H9 (cell line): ENCODE measurements at regions not wholly inside any gene's neighbourhood (a gene's known extent, or its start where the extent isn't known, plus 50 kb on each side); places are given as distances from the start of the nearest gene placed in this dataset.

Source experiments
- DNase-seq: peaks from one replicate; pipeline ENCODE4 v3.0.0-alpha.2; 2017
- H2AFZ ChIP-seq: one replicate; pipeline ENCODE4 v1.6.1; 2013; ENCODE audit warnings: mild to moderate bottlenecking, low read length, control low read depth, moderate library complexity
- H2AK5ac ChIP-seq: 2 replicates; pipeline ENCODE4 v1.6.1; 2013; ENCODE audit warnings: low read length, control low read depth, mixed read lengths; ENCODE audit not compliant: insufficient read length
- H2BK120ac ChIP-seq: one replicate; pipeline ENCODE4 v1.6.1; 2013; ENCODE audit warnings: low read depth, mild to moderate bottlenecking, low read length, control low read depth, inconsistent platforms; ENCODE audit not compliant: poor library complexity, severe bottlenecking
- H2BK12ac ChIP-seq: 2 replicates; pipeline ENCODE4 v1.6.1; 2013; ENCODE audit warnings: low read length, control low read depth, mixed read lengths, low read depth; ENCODE audit not compliant: insufficient read length
- H2BK15ac ChIP-seq: 2 replicates; pipeline ENCODE4 v1.6.1; 2013; ENCODE audit warnings: low read depth, low read length, control low read depth
- H2BK20ac ChIP-seq: one replicate; pipeline ENCODE4 v1.6.1; 2013; ENCODE audit warnings: low read depth, mild to moderate bottlenecking, low read length, control low read depth, inconsistent platforms; ENCODE audit not compliant: poor library complexity, severe bottlenecking
- H2BK5ac ChIP-seq: 2 replicates; pipeline ENCODE4 v1.6.1; 2013; ENCODE audit warnings: low read length, control low read depth, mixed read lengths; ENCODE audit not compliant: insufficient read length
- H3K14ac ChIP-seq: 2 replicates; pipeline ENCODE4 v1.6.1; 2013; ENCODE audit warnings: low read length, control low read depth; ENCODE audit not compliant: insufficient read depth
- H3K18ac ChIP-seq: 2 replicates; pipeline ENCODE4 v1.6.1; 2013; ENCODE audit warnings: low read depth, mild to moderate bottlenecking, mixed read lengths, low read length, control low read depth; ENCODE audit not compliant: insufficient read length
- H3K23ac ChIP-seq: 2 replicates; pipeline ENCODE4 v1.6.1; 2013; ENCODE audit warnings: low read length, control low read depth, mixed read lengths, low read depth; ENCODE audit not compliant: insufficient read length
- H3K23me2 ChIP-seq: 2 replicates; pipeline ENCODE4 v1.6.1; 2013; ENCODE audit warnings: low read depth, mild to moderate bottlenecking, mixed read lengths, low read length, control low read depth; ENCODE audit not compliant: insufficient read length, poor library complexity, severe bottlenecking
- H3K27ac ChIP-seq: 2 replicates; pipeline ENCODE4 v1.5.1; 2013; ENCODE audit warnings: low read length, control low read depth, mixed read lengths, low read depth; ENCODE audit not compliant: insufficient read length
- H3K27me3 ChIP-seq: 2 replicates; pipeline ENCODE4 v1.6.1; 2013; ENCODE audit warnings: low read length, control low read depth, inconsistent platforms; ENCODE audit not compliant: insufficient read depth
- H3K4ac ChIP-seq: 2 replicates; pipeline ENCODE4 v1.6.1; 2013; ENCODE audit warnings: low read depth, mild to moderate bottlenecking, control low read depth, inconsistent platforms, low read length, moderate library complexity
- H3K4me1 ChIP-seq: 2 replicates; pipeline ENCODE4 v1.6.1; 2013; ENCODE audit warnings: low read length, control low read depth, inconsistent platforms; ENCODE audit not compliant: insufficient read depth
- H3K4me2 ChIP-seq: 2 replicates; pipeline ENCODE4 v1.6.1; 2013; ENCODE audit warnings: low read length, control low read depth, mixed read lengths; ENCODE audit not compliant: insufficient read length, insufficient read depth
- H3K56ac ChIP-seq: 2 replicates; pipeline ENCODE4 v1.6.1; 2013; ENCODE audit warnings: low read depth, mild to moderate bottlenecking, mixed read lengths, low read length, control low read depth; ENCODE audit not compliant: insufficient read length
- H3K79me1 ChIP-seq: 2 replicates; pipeline ENCODE4 v1.6.1; 2013; ENCODE audit warnings: low read depth, mild to moderate bottlenecking, moderate library complexity, low read length, control low read depth, inconsistent platforms; ENCODE audit not compliant: insufficient read depth, poor library complexity, severe bottlenecking
- H3K79me2 ChIP-seq: 2 replicates; pipeline ENCODE4 v1.6.1; 2013; ENCODE audit warnings: low read length, control low read depth, inconsistent platforms; ENCODE audit not compliant: insufficient read depth
- H3K9ac ChIP-seq: 2 replicates; pipeline ENCODE4 v1.6.1; 2013; ENCODE audit warnings: low read length, control low read depth, mixed read lengths; ENCODE audit not compliant: insufficient read length; ENCODE audit errors: extremely low read depth
- H3K9me3 ChIP-seq: one replicate; pipeline ENCODE4 v1.6.1; 2013; ENCODE audit warnings: low read depth, low read length, inconsistent platforms; ENCODE audit not compliant: control insufficient read depth
- H3T11ph ChIP-seq: one replicate; pipeline ENCODE4 v1.6.1; 2013; ENCODE audit warnings: mild to moderate bottlenecking, low read length, control low read depth, inconsistent platforms
- H4K20me1 ChIP-seq: one replicate; pipeline ENCODE4 v1.6.1; 2013; ENCODE audit not compliant: control insufficient read depth, insufficient read length, insufficient read depth
- H4K5ac ChIP-seq: 2 replicates; pipeline ENCODE4 v1.6.1; 2013; ENCODE audit warnings: low read depth, mild to moderate bottlenecking, mixed read lengths, low read length, control low read depth; ENCODE audit not compliant: insufficient read length
- H4K8ac ChIP-seq: replicated peaks from 2 replicates; pipeline ENCODE4 v1.6.1; 2013; ENCODE audit warnings: low read length, control low read depth, mixed read lengths, low read depth; ENCODE audit not compliant: insufficient read length
- H4K91ac ChIP-seq: 2 replicates; pipeline ENCODE4 v1.6.1; 2013; ENCODE audit warnings: low read depth, mild to moderate bottlenecking, moderate library complexity, mixed read lengths, low read length, control low read depth; ENCODE audit not compliant: insufficient read length
- H3K27ac Mint-ChIP-seq, 3 experiments: 2 replicates in 2 of 3; 3 replicates in 1 of 3; pipeline ENCODE4 v1.8.0; 2020 to 2021; ENCODE audit warnings: mixed read lengths in 3 of 3, mild to moderate bottlenecking in 1 of 3, moderate library complexity in 1 of 3
- H3K27me3 Mint-ChIP-seq: 2 replicates; pipeline ENCODE4 v1.8.0; 2021; ENCODE audit warnings: low read depth, mild to moderate bottlenecking, moderate library complexity, mixed read lengths
- H3K36me3 Mint-ChIP-seq, 3 experiments: 2 replicates in 2 of 3; 3 replicates in 1 of 3; pipeline ENCODE4 v1.8.0; 2020 to 2021; ENCODE audit warnings: low read depth in 3 of 3, mixed read lengths in 3 of 3; ENCODE audit not compliant: insufficient read depth in 1 of 3
- H3K4me1 Mint-ChIP-seq, 2 experiments: 2 replicates each; pipeline ENCODE4 v1.8.0; 2020; ENCODE audit warnings: mixed read lengths in 2 of 2
- H3K4me3 Mint-ChIP-seq, 2 experiments: 2 replicates in 1 of 2; 3 replicates in 1 of 2; pipeline ENCODE4 v1.8.0; 2020 to 2021; ENCODE audit warnings: mild to moderate bottlenecking in 2 of 2, mixed read lengths in 2 of 2, moderate library complexity in 1 of 2
- H3K9me3 Mint-ChIP-seq, 2 experiments: 2 replicates in 1 of 2; 3 replicates in 1 of 2; pipeline ENCODE4 v1.8.0; 2020; ENCODE audit warnings: mild to moderate bottlenecking in 2 of 2, mixed read lengths in 2 of 2, moderate library complexity in 1 of 2
- CTCF ChIP-seq: fragments of 200-600 bp; sonication (generic); conservative IDR thresholded peaks from 3 replicates; pipeline ENCODE4 v1.8.0; 2021; ENCODE audit warnings: antibody characterized with exemption, mild to moderate bottlenecking
- WGBS: extraction: QIAGEN DNeasy Blood & Tissue Kit; methylation state at CpG from one replicate; pipeline ENCODE4 v1.1.7; 2013; ENCODE audit warnings: missing lambda C conversion rate, low lambda C conversion rate, mixed read lengths; ENCODE audit not compliant: insufficient read length; ENCODE audit errors: extremely low coverage; 5-methylcytosine and 5-hydroxymethylcytosine counted together

DNA sequence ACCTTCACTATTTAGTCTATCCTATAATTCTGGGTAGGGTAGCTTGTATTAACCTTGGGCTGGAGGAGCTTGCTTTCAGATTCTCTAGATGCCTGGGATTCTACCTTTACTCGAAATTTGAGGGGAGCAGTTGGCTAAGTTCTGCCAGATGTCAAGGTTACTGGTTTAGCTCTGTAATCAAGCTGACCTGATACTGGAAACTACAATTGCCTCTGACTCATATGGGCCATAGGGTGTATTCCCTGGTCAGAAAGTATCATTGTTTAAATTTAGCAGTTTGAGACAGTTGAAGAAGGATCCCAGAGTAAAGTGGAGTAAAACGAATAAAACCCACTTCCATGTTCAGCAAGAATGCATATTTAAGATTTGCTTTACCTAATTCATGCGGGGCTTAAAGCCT is 337.6 kb downstream of the SPIN4 start:
- no peaks in the 10 kb centered on the region for H3K27me3 Mint-ChIP-seq
- no peaks in the 10 kb centered on the region for H3K27me3 ChIP-seq
- H2BK12ac ChIP-seq, result no peak overlapping the region
- WGBS, result no CpG with 5 or more reads among the region's 3 CpGs
- no peak overlapping the region for H2BK15ac ChIP-seq
- H2BK120ac ChIP-seq, result no peak overlapping the region
- H3K36me3 Mint-ChIP-seq, result peaks cover 0 to 25% (median 15%) of the 10 kb centered on the region in 3 experiments; a peak in 6 of 7 replicates
- H3K23ac ChIP-seq, result no peak overlapping the region
- H3K56ac ChIP-seq, result no peak overlapping the region
- peaks cover 86 to 97% of the 10 kb centered on the region in 2 experiments for H3K9me3 Mint-ChIP-seq
- H4K8ac ChIP-seq, result no peak overlapping the region
- H3K18ac ChIP-seq, result no peak overlapping the region
- no peaks in the 10 kb centered on the region for H3K4me1 Mint-ChIP-seq
- H3K4me3 Mint-ChIP-seq, result no peak overlapping the region
- no peak overlapping the region for H3T11ph ChIP-seq
- no peaks in the 10 kb centered on the region for H3K79me2 ChIP-seq
- DNase-seq, result no peak
- no peak overlapping the region for H2AFZ ChIP-seq
- H3K27ac ChIP-seq, result no peak overlapping the region
- no peak overlapping the region for H4K5ac ChIP-seq
- no peak overlapping the region for H3K4me2 ChIP-seq
- no peak overlapping the region for H3K14ac ChIP-seq
- H4K20me1 ChIP-seq, result no peaks in the 10 kb centered on the region
- H3K9ac ChIP-seq, result no peak overlapping the region
- no peak for TF ChIP-seq CTCF
- H3K27ac Mint-ChIP-seq, result no peak overlapping the region
- no peak overlapping the region for H3K4ac ChIP-seq
- no peak overlapping the region for H2AK5ac ChIP-seq
- H4K91ac ChIP-seq, result no peak overlapping the region
- no peaks in the 10 kb centered on the region for H3K23me2 ChIP-seq
- no peak overlapping the region for H2BK5ac ChIP-seq
- no peaks in the 10 kb centered on the region for H3K79me1 ChIP-seq
- peaks cover 62% of the 10 kb centered on the region for H3K9me3 ChIP-seq
- no peaks in the 10 kb centered on the region for H3K4me1 ChIP-seq
- H2BK20ac ChIP-seq, result no peak overlapping the region
